Vagina (tissue), 2 donors: ENCODE measurements at regions not wholly inside any gene's neighbourhood (a gene's known extent, or its start where the extent isn't known, plus 50 kb on each side); places are given as distances from the start of the nearest gene placed in this dataset.

Source experiments
- DNase-seq, 2 donors: peaks; one replicate each; pipeline ENCODE4 v3.0.0-alpha.2; 2017; ENCODE audit errors: extremely low spot score in 2 of 2
- H3K27ac ChIP-seq: fragments of 200-600 bp; sonication (generic); one replicate; pipeline ENCODE4 v1.5.1; 2019
- H3K27me3 ChIP-seq: fragments of 200-600 bp; sonication (generic); one replicate; pipeline ENCODE4 v1.5.1; 2019
- H3K36me3 ChIP-seq, 2 donors: fragments of 200-600 bp; sonication (generic); one replicate each; pipeline ENCODE4 v1.5.1; 2017 to 2019
- H3K4me1 ChIP-seq: fragments of 200-600 bp; sonication (generic); one replicate; pipeline ENCODE4 v1.5.1; 2019
- H3K4me3 ChIP-seq, 2 donors: fragments of 200-600 bp; sonication (generic); 1 replicate in 1 of 2; 2 replicates in 1 of 2; pipeline ENCODE4 v1.5.1; 2016 to 2019
- H3K9me3 ChIP-seq: fragments of 200-600 bp; sonication (generic); one replicate; pipeline ENCODE4 v1.5.1; 2019
- CTCF ChIP-seq, 3 experiments: fragments of 450-650 bp in 2 of 3; fragments of 200-600 bp in 1 of 3; sonication (generic) in 1 of 3; IDR thresholded peaks; one replicate each; pipeline ENCODE4 v1.5.1; 2017 to 2019; ENCODE audit warnings: antibody characterized with exemption in 3 of 3, mild to moderate bottlenecking in 2 of 3, moderate library complexity in 2 of 3
- POLR2A ChIP-seq, 2 donors: fragments of 450-650 bp; IDR thresholded peaks; one replicate each; pipeline ENCODE4 v1.6.1; 2017; ENCODE audit warnings: antibody characterized with exemption in 2 of 2, mild to moderate bottlenecking in 2 of 2, moderate library complexity in 2 of 2
- POLR2AphosphoS5 ChIP-seq, 2 donors: sonication (generic); formaldehyde crosslinking; IDR thresholded peaks; one replicate each; pipeline ENCODE4 v1.9.0; 2017; ENCODE audit warnings: antibody characterized with exemption in 2 of 2, mild to moderate bottlenecking in 2 of 2, low read depth in 1 of 2; ENCODE audit not compliant: insufficient read depth in 1 of 2
- intact Hi-C: fragments of 100-400 bp; cut with DNase I; formaldehyde crosslinking; loops from one replicate; pipeline ENCODE4 v1.15.1; 2023

DNA sequence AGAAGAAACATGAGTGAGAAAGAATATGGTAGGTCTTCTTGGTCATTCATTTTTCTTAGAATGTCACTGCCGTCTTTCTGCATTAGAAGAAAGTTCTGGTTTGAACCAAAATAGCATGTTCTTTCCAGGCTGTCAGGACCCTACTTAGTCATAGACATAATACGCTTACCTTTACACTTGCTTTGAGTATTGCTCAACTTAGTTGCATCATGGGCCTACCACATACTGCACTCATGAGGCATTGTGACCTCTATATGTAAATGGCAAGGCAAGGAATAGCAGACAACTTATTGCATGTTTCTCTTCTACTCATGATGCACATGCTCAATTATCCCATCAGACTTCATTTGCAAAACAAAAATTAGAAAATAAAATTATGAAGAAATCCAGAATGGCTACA is 415.0 kb downstream of the HLX start:
- no peak for TF ChIP-seq POLR2A (IDR thresholded peaks at IDR 0.05)
- no peak for TF ChIP-seq CTCF (IDR thresholded peaks at IDR 0.05)
- no peak for TF ChIP-seq POLR2AphosphoS5 (IDR thresholded peaks at IDR 0.05; ENCODE audit: insufficient read depth in 1 of 2, low read depth in 1 of 2)
- no peak for DNase-seq
- Histone ChIP-seq H3K36me3 (no peaks in the 10 kb centered on the region), H3K4me1 (no peaks in the 10 kb centered on the region), H3K27me3 (no peaks in the 10 kb centered on the region), H3K9me3 (no peaks in the 10 kb centered on the region), H3K27ac (no peak overlapping the region), H3K4me3 (no peak overlapping the region)
- intact Hi-C loops, result no loop called here

DNA sequence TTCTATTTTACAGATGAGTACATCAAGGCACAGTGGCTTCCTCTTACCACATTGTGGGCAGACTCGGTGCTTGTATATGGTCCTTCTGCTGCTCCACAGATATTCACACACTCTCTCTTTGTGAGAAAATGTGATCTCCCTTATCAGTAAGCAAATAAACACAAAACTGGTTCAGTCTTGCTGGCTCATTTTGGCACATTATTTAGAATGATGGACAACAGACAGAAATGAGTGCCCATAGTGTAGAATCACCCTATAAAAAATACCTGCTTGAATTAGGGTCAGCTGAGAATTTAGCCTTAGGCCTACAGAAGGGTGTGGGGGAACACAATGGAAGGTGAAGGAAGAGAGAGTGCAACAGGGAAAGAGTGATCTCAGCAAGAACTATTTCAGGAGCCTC is 423.1 kb downstream of the HLX start:
- no peak overlapping the region for H3K4me3 ChIP-seq

GRCh38 chr1:221302810-221303209 is 423.6 kb downstream of the HLX start:
- no peak for TF ChIP-seq POLR2A (IDR thresholded peaks at IDR 0.05)
- intact Hi-C loops, result no loop called here
- H3K27me3 ChIP-seq, result no peaks in the 10 kb centered on the region
- H3K9me3 ChIP-seq, result no peaks in the 10 kb centered on the region
- no peak for DNase-seq
- no peak overlapping the region for H3K27ac ChIP-seq
- no peaks in the 10 kb centered on the region for H3K4me1 ChIP-seq
- no peaks in the 10 kb centered on the region for H3K36me3 ChIP-seq
- no peak overlapping the region for H3K4me3 ChIP-seq

More for the DNA sequence above, 423.1 kb downstream of the HLX start:
- H3K36me3 ChIP-seq, result no peaks in the 10 kb centered on the region
- no peak overlapping the region for H3K27ac ChIP-seq
- H3K4me1 ChIP-seq, result no peaks in the 10 kb centered on the region
- TF ChIP-seq POLR2A (IDR thresholded peaks at IDR 0.05) (no peak), CTCF (IDR thresholded peaks at IDR 0.05) (no peak), POLR2AphosphoS5 (IDR thresholded peaks at IDR 0.05; ENCODE audit: insufficient read depth in 1 of 2, low read depth in 1 of 2) (no peak)
- no peaks in the 10 kb centered on the region for H3K27me3 ChIP-seq
- intact Hi-C loops, result no loop called here
- H3K9me3 ChIP-seq, result no peaks in the 10 kb centered on the region
- no peak for DNase-seq

- H3K36me3 ChIP-seq, result no peaks in the 10 kb centered on the region
- H3K27ac ChIP-seq, result no peak overlapping the region
- H3K4me3 ChIP-seq, result no peak overlapping the region
- no peak for TF ChIP-seq POLR2AphosphoS5 (IDR thresholded peaks at IDR 0.05; ENCODE audit: insufficient read depth in 1 of 2, low read depth in 1 of 2)
- no peak for TF ChIP-seq CTCF (IDR thresholded peaks at IDR 0.05)
- no peak for TF ChIP-seq POLR2A (IDR thresholded peaks at IDR 0.05)
- intact Hi-C loops, result no loop called here
- H3K27me3 ChIP-seq, result no peaks in the 10 kb centered on the region
- H3K9me3 ChIP-seq, result no peaks in the 10 kb centered on the region
- no peak for DNase-seq
- H3K4me1 ChIP-seq, result no peaks in the 10 kb centered on the region
Measured at GRCh38 chr1:221303623-221304022, 424.4 kb downstream of the HLX start.

DNA sequence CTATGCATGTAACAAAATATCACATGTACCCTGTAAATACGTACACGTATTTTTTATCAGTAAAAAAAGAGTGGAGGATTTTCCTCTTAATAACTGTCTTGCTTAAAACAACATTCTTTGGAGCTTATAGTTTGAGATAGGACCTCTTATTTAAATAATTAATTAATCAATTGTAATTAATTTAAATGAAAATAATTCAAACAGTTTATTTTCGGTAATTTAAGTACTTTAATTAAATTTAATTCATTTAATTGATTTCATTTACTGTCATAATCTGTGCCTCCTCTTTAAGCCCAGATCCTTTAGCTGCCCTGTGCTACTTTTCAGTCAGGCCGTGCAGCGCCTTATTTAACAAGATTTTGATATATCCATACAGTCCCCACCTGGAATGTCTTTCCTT is 427.0 kb downstream of the HLX start:
- DNase-seq, result no peak
- no peaks in the 10 kb centered on the region for H3K9me3 ChIP-seq
- no peaks in the 10 kb centered on the region for H3K4me1 ChIP-seq
- no peaks in the 10 kb centered on the region for H3K36me3 ChIP-seq
- H3K4me3 ChIP-seq, result no peak overlapping the region
- no peak for TF ChIP-seq POLR2A (IDR thresholded peaks at IDR 0.05)
- TF ChIP-seq CTCF (IDR thresholded peaks at IDR 0.05), result no peak
- TF ChIP-seq POLR2AphosphoS5 (IDR thresholded peaks at IDR 0.05; ENCODE audit: insufficient read depth in 1 of 2, low read depth in 1 of 2), result no peak
- intact Hi-C loops, result no loop called here
- H3K27ac ChIP-seq, result no peak overlapping the region
- no peaks in the 10 kb centered on the region for H3K27me3 ChIP-seq
